K562 (cell line): ENCODE measurements at regions not wholly inside any gene's neighbourhood (a gene's known extent, or its start where the extent isn't known, plus 50 kb on each side); places are given as distances from the start of the nearest gene placed in this dataset.

Experiments
- BRF1 ChIP-seq: IDR thresholded peaks from 3 replicates; pipeline ENCODE4 v1.6.1; 2011; ENCODE audit warnings: borderline replicate concordance, mild to moderate bottlenecking; ENCODE audit not compliant: insufficient read length; ENCODE audit errors: extremely low read depth
- CEBPB ChIP-seq: fragments of 450-650 bp; IDR thresholded peaks from 2 replicates; pipeline ENCODE4 v1.6.1; 2016; ENCODE audit warnings: missing genetic modification characterization, missing compliant biosample characterization
- CHD4 ChIP-seq: fragments of 200-600 bp; sonication (generic); IDR thresholded peaks from 3 replicates; pipeline ENCODE4 v1.6.1; 2012; ENCODE audit warnings: low read depth, mild to moderate bottlenecking, mixed read lengths, low read length, inconsistent platforms; ENCODE audit not compliant: insufficient read depth, insufficient replicate concordance, poor library complexity, severe bottlenecking
- CXXC5 ChIP-seq: fragments of 250-450 bp; sonication (Bioruptor Pico); IDR thresholded peaks from 2 replicates; pipeline ENCODE4 v1.8.0; 2022; ENCODE audit warnings: inconsistent platforms, mild to moderate bottlenecking, moderate library complexity
- GMEB1 ChIP-seq: fragments of 250-450 bp; sonication (Bioruptor Pico); IDR thresholded peaks from 2 replicates; pipeline ENCODE4 v1.4.0; 2020; ENCODE audit warnings: mild to moderate bottlenecking
- HMBOX1 ChIP-seq: sonication (generic); IDR thresholded peaks from 2 replicates; pipeline ENCODE4 v1.6.1; 2016
- KLF1 ChIP-seq: fragments of 450-650 bp; IDR thresholded peaks from 2 replicates; pipeline ENCODE4 v1.6.1; 2016; ENCODE audit warnings: missing genetic modification characterization, missing compliant biosample characterization
- MITF ChIP-seq: IDR thresholded peaks from 2 replicates; pipeline ENCODE4 v1.6.1; 2014; ENCODE audit warnings: antibody characterized with exemption
- MTF1 ChIP-seq: fragments of 250-450 bp; sonication (Bioruptor Pico); IDR thresholded peaks from 2 replicates; pipeline ENCODE4 v1.9.0; 2021; ENCODE audit warnings: moderate library complexity, mild to moderate bottlenecking, inconsistent platforms, borderline replicate concordance
- MXD1 ChIP-seq: fragments of 250-450 bp; sonication (Bioruptor Pico); IDR thresholded peaks from 2 replicates; pipeline ENCODE4 v1.8.0; 2021; ENCODE audit warnings: borderline replicate concordance, mild to moderate bottlenecking, moderate library complexity; ENCODE audit not compliant: poor library complexity, severe bottlenecking
- NCOA1 ChIP-seq: fragments of 450-650 bp; IDR thresholded peaks from 2 replicates; pipeline ENCODE4 v1.6.1; 2016; ENCODE audit warnings: low read depth
- PHB ChIP-seq: fragments of 250-450 bp; sonication (Bioruptor Pico); IDR thresholded peaks from 2 replicates; pipeline ENCODE4 v1.5.0; 2021
- SMARCA5 ChIP-seq: fragments of 450-650 bp; IDR thresholded peaks from 2 replicates; pipeline ENCODE4 v1.6.1; 2016
- TCF3 ChIP-seq: sonication (generic); formaldehyde crosslinking; IDR thresholded peaks from 2 replicates; pipeline ENCODE4 v1.4.0; 2020; ENCODE audit warnings: mild to moderate bottlenecking, missing genetic modification reagents
- THRAP3 ChIP-seq: fragments of 450-650 bp; IDR thresholded peaks from 2 replicates; pipeline ENCODE4 v1.6.1; 2016; ENCODE audit warnings: mild to moderate bottlenecking, inconsistent platforms, borderline replicate concordance
- UBTF ChIP-seq, 2 experiments: IDR thresholded peaks; 2 replicates each; pipeline ENCODE4 v1.6.1; 2012; ENCODE audit warnings: improper control_type of control experiment in 2 of 2, low read depth in 2 of 2, low read length in 2 of 2, borderline replicate concordance in 1 of 2
- ZNF133 ChIP-seq: fragments of 250-450 bp; sonication (Bioruptor Pico); IDR thresholded peaks from 2 replicates; pipeline ENCODE4 v1.4.0; 2020; ENCODE audit warnings: mild to moderate bottlenecking
- ZNF280B ChIP-seq: fragments of 250-450 bp; sonication (Bioruptor Pico); IDR thresholded peaks from 2 replicates; pipeline ENCODE4 v1.5.1; 2021; ENCODE audit warnings: mild to moderate bottlenecking
- ZNF644 ChIP-seq: fragments of 200-800 bp; sonication (Bioruptor generic); IDR thresholded peaks from 2 replicates; pipeline ENCODE4 v1.6.1; 2016; ENCODE audit warnings: low read depth, missing genetic modification characterization, missing compliant biosample characterization

- no peak for TF ChIP-seq MXD1
- no peak for TF ChIP-seq THRAP3
- TF ChIP-seq TCF3 (CRISPR knock-in tag): peak; percentile 81
- TF ChIP-seq PHB (CRISPR knock-in tag): no peak
- TF ChIP-seq ZNF644 (tag): peak; percentile 75; the same call in 1 of the 2 replicates
- TF ChIP-seq HMBOX1: peak; percentile 60
- peak; percentile 56; the same call in 1 of the 2 replicates for TF ChIP-seq NCOA1
- no peak for TF ChIP-seq ZNF280B (CRISPR knock-in tag)
- no peak for TF ChIP-seq MITF
- peak in 1 of 2 experiments; percentile 85; a peak in 2 of 4 replicates for TF ChIP-seq UBTF (IDR thresholded peaks at IDR 0.05; ENCODE audit: borderline replicate concordance in 1 of 2, low read depth in 2 of 2, low read length in 2 of 2)
- TF ChIP-seq SMARCA5: no peak
- no peak for TF ChIP-seq CEBPB
- TF ChIP-seq CXXC5 (CRISPR knock-in tag): peak; percentile 71
- TF ChIP-seq MTF1: no peak
- no peak for TF ChIP-seq ZNF133 (CRISPR knock-in tag)
- no peak for TF ChIP-seq BRF1
- TF ChIP-seq KLF1 (tag): no peak
- TF ChIP-seq GMEB1: no peak
- TF ChIP-seq CHD4: no peak
These were observed 52.7 kb upstream of the VIPR2 start (continued) for GRCh38 chr7:159197066-159197975.
